H9 (cell line): ENCODE measurements at regions not wholly inside any gene's neighbourhood (a gene's known extent, or its start where the extent isn't known, plus 50 kb on each side); places are given as distances from the start of the nearest gene placed in this dataset.
"Not testable (repeated sequence)": the region's sequence is repeated elsewhere in the genome, so short reads cannot be mapped to it uniquely, and the experiment has no call there.

ENCODE experiments used
- DNase-seq: peaks from one replicate; pipeline ENCODE4 v3.0.0-alpha.2; 2017
- H2AFZ ChIP-seq: one replicate; pipeline ENCODE4 v1.6.1; 2013; ENCODE audit warnings: mild to moderate bottlenecking, low read length, control low read depth, moderate library complexity
- H2AK5ac ChIP-seq: 2 replicates; pipeline ENCODE4 v1.6.1; 2013; ENCODE audit warnings: low read length, control low read depth, mixed read lengths; ENCODE audit not compliant: insufficient read length
- H2BK120ac ChIP-seq: one replicate; pipeline ENCODE4 v1.6.1; 2013; ENCODE audit warnings: low read depth, mild to moderate bottlenecking, low read length, control low read depth, inconsistent platforms; ENCODE audit not compliant: poor library complexity, severe bottlenecking
- H2BK12ac ChIP-seq: 2 replicates; pipeline ENCODE4 v1.6.1; 2013; ENCODE audit warnings: low read length, control low read depth, mixed read lengths, low read depth; ENCODE audit not compliant: insufficient read length
- H2BK15ac ChIP-seq: 2 replicates; pipeline ENCODE4 v1.6.1; 2013; ENCODE audit warnings: low read depth, low read length, control low read depth
- H2BK20ac ChIP-seq: one replicate; pipeline ENCODE4 v1.6.1; 2013; ENCODE audit warnings: low read depth, mild to moderate bottlenecking, low read length, control low read depth, inconsistent platforms; ENCODE audit not compliant: poor library complexity, severe bottlenecking
- H2BK5ac ChIP-seq: 2 replicates; pipeline ENCODE4 v1.6.1; 2013; ENCODE audit warnings: low read length, control low read depth, mixed read lengths; ENCODE audit not compliant: insufficient read length
- H3K14ac ChIP-seq: 2 replicates; pipeline ENCODE4 v1.6.1; 2013; ENCODE audit warnings: low read length, control low read depth; ENCODE audit not compliant: insufficient read depth
- H3K18ac ChIP-seq: 2 replicates; pipeline ENCODE4 v1.6.1; 2013; ENCODE audit warnings: low read depth, mild to moderate bottlenecking, mixed read lengths, low read length, control low read depth; ENCODE audit not compliant: insufficient read length
- H3K23ac ChIP-seq: 2 replicates; pipeline ENCODE4 v1.6.1; 2013; ENCODE audit warnings: low read length, control low read depth, mixed read lengths, low read depth; ENCODE audit not compliant: insufficient read length
- H3K23me2 ChIP-seq: 2 replicates; pipeline ENCODE4 v1.6.1; 2013; ENCODE audit warnings: low read depth, mild to moderate bottlenecking, mixed read lengths, low read length, control low read depth; ENCODE audit not compliant: insufficient read length, poor library complexity, severe bottlenecking
- H3K27ac ChIP-seq: 2 replicates; pipeline ENCODE4 v1.5.1; 2013; ENCODE audit warnings: low read length, control low read depth, mixed read lengths, low read depth; ENCODE audit not compliant: insufficient read length
- H3K27me3 ChIP-seq: 2 replicates; pipeline ENCODE4 v1.6.1; 2013; ENCODE audit warnings: low read length, control low read depth, inconsistent platforms; ENCODE audit not compliant: insufficient read depth
- H3K4ac ChIP-seq: 2 replicates; pipeline ENCODE4 v1.6.1; 2013; ENCODE audit warnings: low read depth, mild to moderate bottlenecking, control low read depth, inconsistent platforms, low read length, moderate library complexity
- H3K4me1 ChIP-seq: 2 replicates; pipeline ENCODE4 v1.6.1; 2013; ENCODE audit warnings: low read length, control low read depth, inconsistent platforms; ENCODE audit not compliant: insufficient read depth
- H3K4me2 ChIP-seq: 2 replicates; pipeline ENCODE4 v1.6.1; 2013; ENCODE audit warnings: low read length, control low read depth, mixed read lengths; ENCODE audit not compliant: insufficient read length, insufficient read depth
- H3K56ac ChIP-seq: 2 replicates; pipeline ENCODE4 v1.6.1; 2013; ENCODE audit warnings: low read depth, mild to moderate bottlenecking, mixed read lengths, low read length, control low read depth; ENCODE audit not compliant: insufficient read length
- H3K79me1 ChIP-seq: 2 replicates; pipeline ENCODE4 v1.6.1; 2013; ENCODE audit warnings: low read depth, mild to moderate bottlenecking, moderate library complexity, low read length, control low read depth, inconsistent platforms; ENCODE audit not compliant: insufficient read depth, poor library complexity, severe bottlenecking
- H3K79me2 ChIP-seq: 2 replicates; pipeline ENCODE4 v1.6.1; 2013; ENCODE audit warnings: low read length, control low read depth, inconsistent platforms; ENCODE audit not compliant: insufficient read depth
- H3K9ac ChIP-seq: 2 replicates; pipeline ENCODE4 v1.6.1; 2013; ENCODE audit warnings: low read length, control low read depth, mixed read lengths; ENCODE audit not compliant: insufficient read length; ENCODE audit errors: extremely low read depth
- H3K9me3 ChIP-seq: one replicate; pipeline ENCODE4 v1.6.1; 2013; ENCODE audit warnings: low read depth, low read length, inconsistent platforms; ENCODE audit not compliant: control insufficient read depth
- H3T11ph ChIP-seq: one replicate; pipeline ENCODE4 v1.6.1; 2013; ENCODE audit warnings: mild to moderate bottlenecking, low read length, control low read depth, inconsistent platforms
- H4K20me1 ChIP-seq: one replicate; pipeline ENCODE4 v1.6.1; 2013; ENCODE audit not compliant: control insufficient read depth, insufficient read length, insufficient read depth
- H4K5ac ChIP-seq: 2 replicates; pipeline ENCODE4 v1.6.1; 2013; ENCODE audit warnings: low read depth, mild to moderate bottlenecking, mixed read lengths, low read length, control low read depth; ENCODE audit not compliant: insufficient read length
- H4K8ac ChIP-seq: replicated peaks from 2 replicates; pipeline ENCODE4 v1.6.1; 2013; ENCODE audit warnings: low read length, control low read depth, mixed read lengths, low read depth; ENCODE audit not compliant: insufficient read length
- H4K91ac ChIP-seq: 2 replicates; pipeline ENCODE4 v1.6.1; 2013; ENCODE audit warnings: low read depth, mild to moderate bottlenecking, moderate library complexity, mixed read lengths, low read length, control low read depth; ENCODE audit not compliant: insufficient read length
- H3K27ac Mint-ChIP-seq, 3 experiments: 2 replicates in 2 of 3; 3 replicates in 1 of 3; pipeline ENCODE4 v1.8.0; 2020 to 2021; ENCODE audit warnings: mixed read lengths in 3 of 3, mild to moderate bottlenecking in 1 of 3, moderate library complexity in 1 of 3
- H3K27me3 Mint-ChIP-seq: 2 replicates; pipeline ENCODE4 v1.8.0; 2021; ENCODE audit warnings: low read depth, mild to moderate bottlenecking, moderate library complexity, mixed read lengths
- H3K36me3 Mint-ChIP-seq, 3 experiments: 2 replicates in 2 of 3; 3 replicates in 1 of 3; pipeline ENCODE4 v1.8.0; 2020 to 2021; ENCODE audit warnings: low read depth in 3 of 3, mixed read lengths in 3 of 3; ENCODE audit not compliant: insufficient read depth in 1 of 3
- H3K4me1 Mint-ChIP-seq, 2 experiments: 2 replicates each; pipeline ENCODE4 v1.8.0; 2020; ENCODE audit warnings: mixed read lengths in 2 of 2
- H3K4me3 Mint-ChIP-seq, 2 experiments: 2 replicates in 1 of 2; 3 replicates in 1 of 2; pipeline ENCODE4 v1.8.0; 2020 to 2021; ENCODE audit warnings: mild to moderate bottlenecking in 2 of 2, mixed read lengths in 2 of 2, moderate library complexity in 1 of 2
- H3K9me3 Mint-ChIP-seq, 2 experiments: 2 replicates in 1 of 2; 3 replicates in 1 of 2; pipeline ENCODE4 v1.8.0; 2020; ENCODE audit warnings: mild to moderate bottlenecking in 2 of 2, mixed read lengths in 2 of 2, moderate library complexity in 1 of 2
- CTCF ChIP-seq: fragments of 200-600 bp; sonication (generic); conservative IDR thresholded peaks from 3 replicates; pipeline ENCODE4 v1.8.0; 2021; ENCODE audit warnings: antibody characterized with exemption, mild to moderate bottlenecking
- WGBS: extraction: QIAGEN DNeasy Blood & Tissue Kit; methylation state at CpG from one replicate; pipeline ENCODE4 v1.1.7; 2013; ENCODE audit warnings: missing lambda C conversion rate, low lambda C conversion rate, mixed read lengths; ENCODE audit not compliant: insufficient read length; ENCODE audit errors: extremely low coverage; 5-methylcytosine and 5-hydroxymethylcytosine counted together

- Histone ChIP-seq H3K79me2 (no peaks in the 10 kb centered on the region), H4K8ac (no peak overlapping the region), H3K14ac (no peak overlapping the region), H2BK5ac (no peak overlapping the region), H3K9me3 (no peaks in the 10 kb centered on the region), H3K27me3 (no peaks in the 10 kb centered on the region), H3K4ac (no peak overlapping the region), H2AFZ (no peak overlapping the region), H2AK5ac (no peak overlapping the region), H3K27ac (no peak overlapping the region), H3K9ac (no peak overlapping the region), H3T11ph (no peak overlapping the region), H2BK12ac (no peak overlapping the region), H3K18ac (no peak overlapping the region), H3K79me1 (no peaks in the 10 kb centered on the region), H3K56ac (no peak overlapping the region), H2BK15ac (no peak overlapping the region), H2BK20ac (no peak overlapping the region), H4K91ac (no peak overlapping the region), H3K4me1 (no peaks in the 10 kb centered on the region), H3K4me2 (no peak overlapping the region), H4K5ac (no peak overlapping the region), H3K23ac (no peak overlapping the region), H2BK120ac (no peak overlapping the region), H3K23me2 (no peaks in the 10 kb centered on the region), H4K20me1 (no peaks in the 10 kb centered on the region)
- H3K27me3 Mint-ChIP-seq = no peaks in the 10 kb centered on the region
- no peak for DNase-seq
- peaks cover 3 to 4% of the 10 kb centered on the region in 2 experiments; a peak in 2 of 4 replicates for H3K4me1 Mint-ChIP-seq
- WGBS = no CpG with 5 or more reads among the region's 4 CpGs
- H3K27ac Mint-ChIP-seq = no peak overlapping the region
- no peak for TF ChIP-seq CTCF
- H3K4me3 Mint-ChIP-seq = no peak overlapping the region
- H3K36me3 Mint-ChIP-seq = no peaks in the 10 kb centered on the region
- H3K9me3 Mint-ChIP-seq = no peaks in the 10 kb centered on the region
These were observed 404.7 kb downstream of the NAF1 start for GRCh38 chr4:162761965-162762364.

GRCh38 chr4:162740228-162740627 lies 426.5 kb downstream of the NAF1 start:
- not testable (repeated sequence) for H3K4ac ChIP-seq, H2BK15ac ChIP-seq, H3K9ac ChIP-seq, H3K14ac ChIP-seq, H4K8ac ChIP-seq, H2BK20ac ChIP-seq, H3K79me1 ChIP-seq, H3K4me1 Mint-ChIP-seq, H4K20me1 ChIP-seq, DNase-seq, H3K4me3 Mint-ChIP-seq, H3K23me2 ChIP-seq, H2BK12ac ChIP-seq, H3K23ac ChIP-seq, H2BK120ac ChIP-seq, H3K56ac ChIP-seq, H3K9me3 ChIP-seq, H3K4me1 ChIP-seq, H3K4me2 ChIP-seq, H3K27me3 ChIP-seq, H2BK5ac ChIP-seq, H3K36me3 Mint-ChIP-seq, H4K5ac ChIP-seq, H3K79me2 ChIP-seq, H2AK5ac ChIP-seq, H3K18ac ChIP-seq, H4K91ac ChIP-seq, H2AFZ ChIP-seq, H3T11ph ChIP-seq, H3K27me3 Mint-ChIP-seq, H3K9me3 Mint-ChIP-seq, H3K27ac ChIP-seq
- no CpG with 5 or more reads among the region's 11 CpGs for WGBS
- H3K27ac Mint-ChIP-seq = peak overlapping the region in 1 of 3 experiments; percentile 83; a peak in 2 of 7 replicates
